H1 (cell line): ENCODE measurements at regions not wholly inside any gene's neighbourhood (a gene's known extent, or its start where the extent isn't known, plus 50 kb on each side); places are given as distances from the start of the nearest gene placed in this dataset.

Experiments used
- BCL11A ChIP-seq, 2 experiments: IDR thresholded peaks; one replicate each; pipeline ENCODE4 v1.6.1; 2011; ENCODE audit warnings: low read depth in 2 of 2, low read length in 2 of 2, mild to moderate bottlenecking in 2 of 2
- CTBP2 ChIP-seq: IDR thresholded peaks from 2 replicates; pipeline ENCODE4 v1.7.0; 2011; ENCODE audit warnings: borderline replicate concordance, mild to moderate bottlenecking, moderate library complexity, mixed read lengths, low read length; ENCODE audit not compliant: insufficient read depth, insufficient read length
- E2F6 ChIP-seq: IDR thresholded peaks from 2 replicates; pipeline ENCODE4 v1.6.1; 2012; ENCODE audit warnings: inconsistent platforms
- EZH2 ChIP-seq: fragments of 200-600 bp; sonication (generic); IDR thresholded peaks from 2 replicates; pipeline ENCODE4 v1.7.1; 2012; ENCODE audit warnings: low read depth, mild to moderate bottlenecking, moderate library complexity, low read length, inconsistent platforms; ENCODE audit not compliant: severe bottlenecking
- KDM4A ChIP-seq: IDR thresholded peaks from one replicate; pipeline ENCODE4 v1.7.1; 2012; ENCODE audit warnings: low read depth, mild to moderate bottlenecking, moderate library complexity, low read length, inconsistent platforms; ENCODE audit not compliant: severe bottlenecking
- MAX ChIP-seq: IDR thresholded peaks from 2 replicates; pipeline ENCODE4 v1.6.1; 2012; ENCODE audit warnings: inconsistent platforms
- SP1 ChIP-seq: IDR thresholded peaks from 2 replicates; pipeline ENCODE4 v1.6.1; 2011; ENCODE audit warnings: low read depth, low read length
- SUZ12 ChIP-seq: fragments of 200-600 bp; sonication (generic); IDR thresholded peaks from 2 replicates; pipeline ENCODE4 v1.6.1; 2012; ENCODE audit warnings: mild to moderate bottlenecking, inconsistent platforms, low read length, moderate library complexity, mixed read lengths
- TEAD4 ChIP-seq: IDR thresholded peaks from 2 replicates; pipeline ENCODE4 v1.6.1; 2012; ENCODE audit warnings: low read depth, low read length, inconsistent platforms, mixed read lengths

- no peak for TF ChIP-seq MAX
- TF ChIP-seq CTBP2, result no peak
- TF ChIP-seq KDM4A, result no peak
- TF ChIP-seq E2F6, result no peak
- no peak for TF ChIP-seq SUZ12
- no peak for TF ChIP-seq EZH2
- TF ChIP-seq TEAD4, result no peak
- no peak for TF ChIP-seq BCL11A (IDR thresholded peaks at IDR 0.05; ENCODE audit: low read depth in 2 of 2, low read length in 2 of 2)
- TF ChIP-seq SP1, result no peak
Observed at GRCh38 chr6:56900784-56901183, 54.1 kb upstream of the BEND6 start (continued).
